ENCODE measurements at regions not wholly inside any gene's neighbourhood (a gene's known extent, or its start where the extent isn't known, plus 50 kb on each side); places are given as distances from the start of the nearest gene placed in this dataset.

DNA sequence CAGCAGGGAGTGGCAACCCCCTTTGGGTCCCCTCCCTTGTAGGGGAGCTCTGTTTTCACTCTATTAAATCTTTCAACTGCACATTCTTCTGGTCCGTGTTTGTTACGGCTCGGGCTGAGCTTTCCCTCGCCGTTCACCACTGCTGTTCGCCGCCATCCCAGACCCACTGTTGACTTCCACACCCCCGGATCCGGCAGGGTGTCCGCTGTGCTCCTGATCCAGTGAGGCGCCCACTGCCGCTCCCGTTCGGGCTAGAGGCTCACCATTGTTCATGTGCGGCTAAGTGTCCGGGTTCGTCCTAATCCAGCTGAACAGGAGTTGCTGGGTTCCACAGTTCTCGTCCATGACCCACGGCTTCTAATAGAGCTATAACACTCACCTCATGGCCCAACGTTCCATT is 408.1 kb downstream of the KCNJ2 start:
- intact Hi-C loops (cut with micrococcal nuclease), result no loop called here
- Histone ChIP-seq H3K4me3 (ENCODE audit: control extremely low read depth in 1 of 5, extremely low read depth in 1 of 5, insufficient read depth in 1 of 5, low read depth in 2 of 5, low read length in 4 of 5) (no peak overlapping the region), H2AFZ (ENCODE audit: insufficient read depth, low read depth, low read length, poor library complexity, severe bottlenecking) (no peak overlapping the region), H3K4me2 (replicated peaks; ENCODE audit: low read depth, low read length, poor library complexity, severe bottlenecking) (no peak overlapping the region), H3K36me3 (replicated peaks in 1 of 2; ENCODE audit: control extremely low read depth in 1 of 2, control insufficient read depth in 1 of 2, extremely low read depth in 1 of 2, insufficient read depth in 2 of 2, low read length in 1 of 2) (no peaks in the 10 kb centered on the region), H3K27me3 (replicated peaks in 1 of 4; ENCODE audit: control extremely low read depth in 1 of 4, control insufficient read depth in 3 of 4, insufficient read depth in 4 of 4, low read length in 3 of 4) (no peaks in the 10 kb centered on the region), H3K79me2 (ENCODE audit: control insufficient read depth, insufficient read depth, low read length) (no peaks in the 10 kb centered on the region), H4K20me1 (ENCODE audit: control insufficient read depth, insufficient read depth, low read length, poor library complexity, severe bottlenecking) (no peaks in the 10 kb centered on the region), H3K27ac (ENCODE audit: low read length in 2 of 2) (no peak overlapping the region), H3K4me1 (ENCODE audit: control insufficient read depth in 2 of 2, insufficient read depth in 2 of 2, low read length in 2 of 2) (no peaks in the 10 kb centered on the region), H3K9ac (ENCODE audit: low read length) (no peak overlapping the region), H3K9me3 (ENCODE audit: control extremely low read depth in 1 of 3, control insufficient read depth in 2 of 3, insufficient read depth in 1 of 3, low read length in 2 of 3) (peaks cover 0 to 5% (median 1%) of the 10 kb centered on the region in 3 donors)
- no peak overlapping the region for H3K27ac Mint-ChIP-seq
- no peaks in the 10 kb centered on the region for H3K27me3 Mint-ChIP-seq
- peaks cover 3% of the 10 kb centered on the region for H3K9me3 Mint-ChIP-seq (ENCODE audit: insufficient read depth)
- no peak for DNase-seq
- no peaks in the 10 kb centered on the region for H3K4me1 Mint-ChIP-seq
- ATAC-seq (ENCODE audit: low read depth), result no peak
- POLR2A ChIA-PET, result no interaction called here
- no peak overlapping the region for H3K4me3 Mint-ChIP-seq
- 90% methylated on average over 20 of the region's 20 CpGs for WGBS (ENCODE audit: insufficient coverage)
- TF ChIP-seq EZH2 (IDR thresholded peaks at IDR 0.05; ENCODE audit: borderline replicate concordance, insufficient read depth, low read depth, low read length, poor library complexity, severe bottlenecking), result no peak
- TF ChIP-seq, protein P1, sequence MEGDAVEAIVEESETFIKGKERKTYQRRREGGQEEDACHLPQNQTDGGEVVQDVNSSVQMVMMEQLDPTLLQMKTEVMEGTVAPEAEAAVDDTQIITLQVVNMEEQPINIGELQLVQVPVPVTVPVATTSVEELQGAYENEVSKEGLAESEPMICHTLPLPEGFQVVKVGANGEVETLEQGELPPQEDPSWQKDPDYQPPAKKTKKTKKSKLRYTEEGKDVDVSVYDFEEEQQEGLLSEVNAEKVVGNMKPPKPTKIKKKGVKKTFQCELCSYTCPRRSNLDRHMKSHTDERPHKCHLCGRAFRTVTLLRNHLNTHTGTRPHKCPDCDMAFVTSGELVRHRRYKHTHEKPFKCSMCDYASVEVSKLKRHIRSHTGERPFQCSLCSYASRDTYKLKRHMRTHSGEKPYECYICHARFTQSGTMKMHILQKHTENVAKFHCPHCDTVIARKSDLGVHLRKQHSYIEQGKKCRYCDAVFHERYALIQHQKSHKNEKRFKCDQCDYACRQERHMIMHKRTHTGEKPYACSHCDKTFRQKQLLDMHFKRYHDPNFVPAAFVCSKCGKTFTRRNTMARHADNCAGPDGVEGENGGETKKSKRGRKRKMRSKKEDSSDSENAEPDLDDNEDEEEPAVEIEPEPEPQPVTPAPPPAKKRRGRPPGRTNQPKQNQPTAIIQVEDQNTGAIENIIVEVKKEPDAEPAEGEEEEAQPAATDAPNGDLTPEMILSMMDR (IDR thresholded peaks at IDR 0.05), result no peak
- CTCF ChIA-PET, result no interaction called here

DNA sequence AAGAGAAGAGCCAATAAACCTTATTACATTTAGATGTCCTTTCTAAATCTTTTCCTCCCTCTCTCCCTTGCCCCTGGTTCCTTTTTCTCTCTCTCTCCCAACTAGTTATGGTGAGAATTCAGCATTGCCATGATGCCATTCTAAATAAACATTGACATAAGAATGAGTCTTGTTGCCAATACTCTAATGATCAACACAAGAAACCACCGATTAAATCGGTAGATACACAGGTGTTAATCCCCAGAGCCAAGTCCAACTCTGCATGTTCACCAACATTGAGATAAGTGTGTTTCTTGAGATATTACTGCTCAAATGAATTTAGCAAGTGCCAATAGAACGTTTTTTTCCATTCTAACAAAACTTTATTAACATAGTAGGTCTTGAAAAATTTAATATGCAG is 412.1 kb downstream of the KCNJ2 start:
- TF ChIP-seq EZH2 (IDR thresholded peaks at IDR 0.05; ENCODE audit: borderline replicate concordance, insufficient read depth, low read depth, low read length, poor library complexity, severe bottlenecking), result no peak
- TF ChIP-seq, protein P1 (IDR thresholded peaks at IDR 0.05), result no peak
- DNase-seq (no peak), ATAC-seq (ENCODE audit: low read depth) (no peak)
- Histone ChIP-seq H3K27me3 (replicated peaks in 1 of 4; ENCODE audit: control extremely low read depth in 1 of 4, control insufficient read depth in 3 of 4, insufficient read depth in 4 of 4, low read length in 3 of 4) (no peaks in the 10 kb centered on the region), H3K4me3 (ENCODE audit: control extremely low read depth in 1 of 5, extremely low read depth in 1 of 5, insufficient read depth in 1 of 5, low read depth in 2 of 5, low read length in 4 of 5) (no peak overlapping the region), H3K9me3 (ENCODE audit: control extremely low read depth in 1 of 3, control insufficient read depth in 2 of 3, insufficient read depth in 1 of 3, low read length in 2 of 3) (peaks cover 1 to 11% (median 2%) of the 10 kb centered on the region in 3 donors), H3K4me2 (replicated peaks; ENCODE audit: low read depth, low read length, poor library complexity, severe bottlenecking) (no peak overlapping the region), H3K9ac (ENCODE audit: low read length) (no peak overlapping the region), H3K36me3 (replicated peaks in 1 of 2; ENCODE audit: control extremely low read depth in 1 of 2, control insufficient read depth in 1 of 2, extremely low read depth in 1 of 2, insufficient read depth in 2 of 2, low read length in 1 of 2) (no peaks in the 10 kb centered on the region), H2AFZ (ENCODE audit: insufficient read depth, low read depth, low read length, poor library complexity, severe bottlenecking) (no peak overlapping the region), H3K79me2 (ENCODE audit: control insufficient read depth, insufficient read depth, low read length) (no peaks in the 10 kb centered on the region), H3K27ac (ENCODE audit: low read length in 2 of 2) (no peak overlapping the region), H4K20me1 (ENCODE audit: control insufficient read depth, insufficient read depth, low read length, poor library complexity, severe bottlenecking) (no peaks in the 10 kb centered on the region), H3K4me1 (ENCODE audit: control insufficient read depth in 2 of 2, insufficient read depth in 2 of 2, low read length in 2 of 2) (no peaks in the 10 kb centered on the region)
- intact Hi-C loops (cut with micrococcal nuclease), result no loop called here
- Mint-ChIP-seq H3K4me1 (no peaks in the 10 kb centered on the region), H3K4me3 (no peak overlapping the region), H3K27ac (no peak overlapping the region), H3K9me3 (ENCODE audit: insufficient read depth) (peaks cover 6% of the 10 kb centered on the region), H3K27me3 (no peaks in the 10 kb centered on the region)
- ChIA-PET CTCF (no interaction called here), POLR2A (no interaction called here)
- no CpG with 5 or more reads among the region's 3 CpGs for WGBS (ENCODE audit: insufficient coverage)

Measured in B cell (primary cell).